Posterior cingulate gyrus (tissue), 11 donors: ENCODE measurements at regions not wholly inside any gene's neighbourhood (a gene's known extent, or its start where the extent isn't known, plus 50 kb on each side); places are given as distances from the start of the nearest gene placed in this dataset.
"Not testable (repeated sequence)": the region's sequence is repeated elsewhere in the genome, so short reads cannot be mapped to it uniquely, and the experiment has no call there.

Experiments
- DNase-seq, 10 donors: peaks; one replicate each; pipeline versions ENCODE4 v3.0.0 to v3.0.0-alpha.2; 2020 to 2021; ENCODE audit warnings: mixed read lengths in 3 of 10
- intact Hi-C: fragments of 100-400 bp; cut with DNase I; formaldehyde crosslinking; loops from one replicate; pipeline ENCODE4 v1.15.1; 2023

DNA sequence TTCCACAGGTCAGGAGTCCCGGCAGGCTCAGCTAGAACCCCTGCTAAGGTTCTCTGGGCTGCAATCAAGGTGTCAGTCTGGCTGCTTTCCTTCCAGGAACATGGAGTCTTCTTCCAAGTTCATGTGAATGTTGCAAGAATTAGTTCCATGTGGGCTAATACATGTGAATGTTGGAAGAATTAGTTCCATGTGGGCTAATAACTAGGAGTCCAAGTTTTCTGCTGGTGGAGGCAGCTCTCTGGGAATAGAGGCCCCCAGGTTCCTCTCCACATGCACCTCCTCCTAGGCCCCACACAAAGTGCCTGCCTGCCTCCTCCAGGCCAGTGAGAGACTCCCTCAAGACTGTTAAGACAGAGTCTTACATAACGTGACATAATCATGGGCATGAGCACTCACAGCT is 140.8 kb upstream of the SLC35G4 start:
- DNase-seq: no peak

DNA sequence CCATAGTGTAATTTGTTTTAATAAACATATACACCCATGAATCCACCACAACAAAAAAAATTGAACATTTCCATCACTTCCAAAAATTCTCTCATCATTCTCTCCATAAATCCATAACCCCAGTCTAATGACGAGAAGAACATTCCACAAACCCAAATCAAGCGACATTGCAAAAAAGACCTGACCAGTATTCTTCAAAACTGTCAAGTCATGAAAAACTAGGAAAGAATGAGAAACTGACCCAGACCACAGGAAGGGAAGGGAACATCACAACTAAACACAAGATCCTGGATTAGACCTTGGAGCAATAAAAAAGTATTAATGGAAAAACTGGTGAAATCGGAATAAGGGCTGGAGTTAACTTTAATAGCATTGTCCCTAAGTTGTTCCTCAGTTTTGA is 141.3 kb upstream of the SLC35G4 start:
- no peak for DNase-seq
- intact Hi-C loops: no loop called here

More for the DNA sequence above, 140.8 kb upstream of the SLC35G4 start:
- intact Hi-C loops: no loop called here

DNA sequence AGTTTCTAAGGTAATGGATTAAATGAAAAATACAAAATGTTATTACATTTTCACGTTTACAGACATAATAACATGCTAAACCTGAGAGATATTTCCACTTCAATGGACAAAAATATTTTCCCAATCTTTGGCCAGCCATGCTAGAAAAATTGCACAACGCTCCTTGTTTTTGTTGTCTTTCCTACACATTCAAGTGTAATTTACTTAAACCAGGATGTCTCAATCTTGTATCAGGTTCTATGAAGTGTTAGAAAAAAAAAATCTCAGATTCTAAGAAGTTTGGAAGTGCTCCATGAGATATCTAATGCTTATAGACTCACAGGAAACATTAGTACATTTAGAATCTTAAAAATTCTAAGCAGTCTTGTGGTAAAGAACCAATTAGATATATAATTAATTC is 141.8 kb upstream of the SLC35G4 start:
- DNase-seq: no peak
- intact Hi-C loops: no loop called here

DNA sequence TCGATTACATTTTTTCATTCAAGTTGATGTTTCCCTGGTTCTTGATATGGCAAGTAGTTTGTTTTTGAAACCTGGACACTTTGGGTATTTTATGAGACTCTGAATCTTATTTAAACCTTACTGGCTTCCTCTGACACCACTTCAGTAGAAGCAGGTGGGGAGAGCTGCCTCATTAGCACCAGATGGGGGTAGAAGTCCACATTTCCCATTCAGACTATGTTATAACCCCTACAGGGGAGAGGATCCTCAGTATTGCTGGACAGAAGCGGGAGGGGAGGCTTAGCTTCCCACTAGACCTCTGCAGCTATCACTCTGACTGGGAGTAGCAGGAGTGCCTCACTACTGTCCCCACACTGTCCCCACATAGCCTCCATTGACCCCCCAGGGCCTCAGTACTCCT is 145.3 kb upstream of the SLC35G4 start:
- intact Hi-C loops: no loop called here
- no peak for DNase-seq

DNA sequence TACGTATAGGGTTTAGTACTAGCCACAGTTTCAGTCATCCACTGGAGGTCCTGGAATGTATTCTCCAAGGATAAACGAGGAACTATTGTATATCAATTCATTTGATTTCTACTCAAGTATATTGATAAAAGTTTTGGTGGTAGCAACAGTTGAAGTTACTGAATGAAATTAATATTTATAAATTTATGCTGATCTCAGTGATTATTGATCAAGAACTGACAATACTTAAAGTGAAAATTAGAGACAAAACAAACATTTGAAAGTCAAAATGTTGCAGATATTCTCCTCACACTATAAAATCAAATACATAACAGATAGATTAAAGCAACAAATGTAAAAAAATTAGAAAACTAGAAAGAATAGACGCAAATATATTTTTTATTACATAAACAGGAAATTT is 150.9 kb upstream of the SLC35G4 start:
- intact Hi-C loops: no loop called here
- DNase-seq: no peak

DNA sequence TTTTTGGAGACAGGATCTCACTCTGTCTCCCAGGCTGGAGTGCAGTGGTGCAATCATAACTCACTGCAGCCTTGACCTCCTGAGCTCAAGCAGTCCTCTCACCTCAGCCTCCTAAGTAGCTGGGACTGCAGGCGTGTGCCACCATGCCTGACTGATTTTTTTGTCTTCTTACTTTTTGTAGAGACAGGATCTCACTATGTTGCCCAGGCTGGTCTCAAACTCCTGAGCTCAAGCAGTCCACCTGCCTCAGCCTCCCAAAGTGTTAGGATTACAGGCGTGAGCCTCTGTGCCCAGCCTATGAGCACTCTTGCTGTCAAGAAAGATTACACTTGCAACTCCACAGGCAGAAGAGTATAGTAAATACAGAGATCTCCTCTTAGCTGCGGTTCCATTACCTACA is 151.5 kb upstream of the SLC35G4 start:
- intact Hi-C loops, DNase-seq: not testable (repeated sequence)

DNA sequence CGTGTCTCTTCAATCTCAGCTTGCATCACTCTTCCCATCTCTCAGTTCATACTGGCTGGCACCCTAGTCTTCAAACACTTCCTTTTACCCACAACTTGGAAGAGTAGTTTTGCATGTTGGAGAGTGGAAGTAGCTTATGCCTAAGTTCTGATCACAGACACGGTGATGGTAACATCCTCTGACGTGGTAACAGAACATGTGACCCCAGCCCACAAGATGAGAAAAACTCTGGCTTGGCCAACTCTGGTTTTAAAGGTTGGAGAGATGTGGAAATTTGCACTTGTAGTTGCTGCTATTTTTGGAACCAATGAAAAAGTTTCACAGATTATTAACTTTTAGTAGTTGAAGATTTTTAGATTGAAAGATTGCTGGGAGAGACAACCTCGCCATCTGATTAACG is 155.4 kb upstream of the SLC35G4 start:
- intact Hi-C loops: no loop called here

DNA sequence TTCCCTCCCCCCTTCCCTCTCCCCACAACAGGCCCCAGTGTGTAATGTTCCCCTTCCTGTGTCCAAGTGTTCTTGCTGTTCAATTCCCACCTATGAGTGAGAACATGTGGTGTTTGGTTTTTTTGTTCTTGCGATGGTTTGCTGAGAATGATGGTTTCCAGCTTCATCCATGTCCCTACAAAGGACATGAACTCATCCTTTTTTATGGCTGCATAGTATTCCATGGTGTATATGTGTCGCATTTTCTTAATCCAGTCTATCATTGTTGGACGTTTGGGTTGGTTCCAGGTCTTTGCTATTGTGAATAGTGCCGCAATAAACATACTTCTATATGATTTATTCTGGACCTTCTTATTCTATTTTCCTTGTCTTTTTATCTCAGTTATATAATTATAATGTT is 165.2 kb upstream of the SLC35G4 start:
- DNase-seq, intact Hi-C loops: not testable (repeated sequence)

More for the DNA sequence above, 155.4 kb upstream of the SLC35G4 start:
- no peak for DNase-seq

DNA sequence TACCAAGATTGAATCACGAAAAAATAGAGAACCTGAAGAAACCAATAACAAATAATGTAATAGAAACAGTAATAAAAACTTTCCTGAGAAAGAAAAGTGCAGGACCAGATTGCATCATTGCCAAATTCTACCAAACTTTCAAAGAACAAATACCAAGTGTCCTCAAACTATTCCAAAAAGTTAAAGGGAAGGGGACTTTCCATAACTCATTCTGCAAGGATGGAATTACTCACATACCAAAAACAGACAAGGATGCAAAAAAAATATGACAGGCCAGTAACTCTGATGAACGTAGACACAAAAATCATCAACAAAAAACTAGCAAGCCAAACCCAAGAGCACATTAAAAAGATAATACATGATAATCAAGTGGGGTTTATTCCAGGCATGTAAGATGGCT is 172.3 kb upstream of the SLC35G4 start:
- intact Hi-C loops: no loop called here
- DNase-seq: no peak

DNA sequence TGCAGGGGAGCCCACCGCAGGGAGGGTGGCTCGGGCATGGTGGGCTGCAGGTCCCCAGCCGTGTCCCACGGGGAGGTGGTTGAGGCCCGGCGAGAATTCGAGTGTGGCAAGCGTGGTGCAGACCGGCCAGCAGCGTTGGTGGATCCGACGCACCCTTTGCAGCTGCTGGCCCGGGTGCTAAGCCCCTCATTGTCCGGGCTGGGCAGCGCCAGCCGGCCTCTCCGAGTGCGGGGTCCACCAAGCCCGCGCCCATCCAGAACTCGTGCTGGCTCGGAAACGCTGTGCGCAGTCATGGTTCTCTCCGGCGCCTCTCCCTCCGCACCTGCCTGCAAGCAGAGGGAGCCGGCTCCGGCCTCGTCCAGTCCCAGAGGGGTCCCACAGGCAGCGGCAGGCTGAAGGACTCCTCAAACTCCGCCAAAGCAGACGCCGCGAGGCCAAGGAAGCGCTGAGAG is 177.0 kb upstream of the SLC35G4 start:
- intact Hi-C loops: no loop called here
- peak in 3 of 10 donors; percentile 59 to 81 (median 74) for DNase-seq

DNA sequence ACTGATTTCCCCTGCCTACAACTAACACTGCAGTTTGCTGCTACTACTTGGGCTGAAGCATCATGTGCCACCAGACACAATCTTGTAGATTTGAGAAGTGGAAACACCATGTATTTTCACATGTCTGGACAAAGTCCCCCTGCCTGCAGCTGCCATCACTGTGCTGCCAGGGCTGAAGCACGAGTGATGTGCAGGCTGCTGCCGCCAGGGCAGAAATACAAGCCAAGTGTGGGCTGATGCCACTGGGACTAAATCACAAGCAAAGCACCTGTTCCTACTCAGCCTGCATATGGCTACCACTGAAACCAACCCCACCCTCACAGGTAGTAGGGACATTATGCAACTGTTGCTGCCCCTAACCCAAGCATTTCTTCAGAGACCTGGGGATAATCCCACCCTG is 179.5 kb upstream of the SLC35G4 start:
- DNase-seq: peak in 1 of 10 donors; percentile 71
- intact Hi-C loops: no loop called here

DNA sequence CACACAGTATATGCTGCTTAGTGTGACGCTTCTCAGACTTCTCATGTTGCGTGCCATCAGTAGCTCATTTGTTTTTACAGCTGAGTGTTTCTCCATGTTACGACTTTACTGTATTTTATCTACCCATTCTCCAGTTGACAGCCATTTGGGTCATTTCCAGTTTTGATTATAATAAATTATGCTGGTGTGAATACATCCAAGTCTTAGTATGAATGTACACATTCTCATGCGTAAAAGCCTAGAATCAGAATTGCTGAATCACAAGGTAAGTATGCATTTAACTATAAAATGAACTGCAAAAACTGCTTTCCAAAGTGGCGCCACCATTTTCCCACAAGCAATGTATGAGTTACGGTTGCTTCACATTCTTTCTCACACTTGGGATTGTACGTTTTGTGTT is 184.2 kb upstream of the SLC35G4 start:
- intact Hi-C loops: no loop called here
- DNase-seq: no peak

DNA sequence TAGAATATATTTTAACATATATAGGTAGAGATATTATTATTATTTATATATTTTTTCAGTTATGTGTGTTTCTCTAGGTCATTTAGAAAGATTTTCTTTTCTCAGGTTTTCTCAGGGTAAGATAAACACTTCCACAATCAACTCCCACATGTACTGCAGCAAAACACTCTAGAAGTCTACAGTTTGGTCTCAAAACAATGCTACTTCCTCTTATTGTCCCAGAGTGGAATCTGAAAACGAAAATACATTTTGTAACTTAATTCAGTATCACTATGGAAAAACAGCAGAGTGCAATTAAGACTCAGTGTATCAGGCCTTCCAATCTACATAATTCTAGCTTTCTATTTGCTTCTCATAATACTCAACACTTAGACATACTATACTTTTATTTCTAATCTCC is 190.1 kb upstream of the SLC35G4 start:
- no peak for DNase-seq
- intact Hi-C loops: no loop called here

DNA sequence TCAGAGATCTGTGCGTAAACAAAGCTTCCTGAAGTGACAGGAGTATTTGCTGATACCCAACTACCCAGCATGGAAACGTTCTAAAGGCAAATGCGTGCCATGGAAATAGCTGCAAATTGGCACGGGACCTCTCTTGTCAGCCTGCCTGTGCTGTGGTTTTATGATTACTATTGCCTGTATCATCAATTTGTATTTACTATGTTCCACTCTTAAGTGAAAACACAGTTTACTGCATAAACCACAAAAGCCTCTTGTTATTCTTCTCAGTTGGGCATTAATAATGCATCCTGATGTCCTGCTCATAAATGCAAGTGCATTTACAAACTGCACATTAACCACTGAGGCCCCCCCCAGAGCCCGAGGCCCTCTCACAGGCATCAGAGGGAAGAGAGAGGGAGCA is 196.6 kb upstream of the SLC35G4 start:
- DNase-seq: no peak
- intact Hi-C loops: no loop called here

DNA sequence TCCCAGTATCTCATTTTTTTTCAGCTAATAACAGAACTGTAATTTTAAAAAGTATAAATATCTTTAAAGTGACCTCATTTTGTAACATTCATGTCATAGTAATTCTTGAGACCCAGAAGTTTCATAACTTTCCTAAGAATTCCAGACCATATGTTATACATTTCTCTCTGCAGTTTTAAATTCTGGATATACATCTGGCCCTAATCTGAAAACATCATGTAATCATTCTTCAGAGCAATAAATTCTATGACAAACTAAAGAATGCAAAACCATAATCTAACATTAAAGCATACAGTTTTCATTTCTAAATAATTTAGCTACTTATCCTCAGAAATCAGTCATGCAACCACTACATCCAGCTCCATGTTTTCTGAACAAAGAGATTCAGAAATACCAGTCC is 198.3 kb upstream of the SLC35G4 start:
- intact Hi-C loops: no loop called here
- no peak for DNase-seq

DNA sequence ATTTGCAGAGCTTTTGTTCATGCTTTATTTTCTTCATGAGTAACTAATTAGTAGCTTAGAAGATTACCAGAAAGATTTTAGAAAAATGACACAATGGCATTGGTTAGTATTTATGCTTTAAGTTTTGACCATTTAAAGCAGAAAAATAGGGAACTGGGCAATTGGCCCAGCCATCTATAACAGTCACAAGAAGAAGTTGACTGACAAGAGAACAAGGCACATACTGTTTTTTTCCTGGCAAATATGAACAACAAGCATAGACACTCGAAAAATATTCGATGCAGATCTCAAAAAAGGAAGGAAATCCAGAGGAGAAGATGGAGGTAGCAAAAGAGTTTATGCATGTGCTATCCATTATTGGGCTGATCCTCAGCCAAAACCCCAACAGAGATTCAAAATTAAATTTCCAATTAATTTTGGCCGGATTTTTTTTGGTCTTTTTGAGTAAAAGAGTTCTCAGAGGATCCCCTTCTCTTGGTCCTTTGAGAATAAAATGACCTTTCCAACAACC is 200.8 kb upstream of the SLC35G4 start:
- no peak for DNase-seq
- intact Hi-C loops: no loop called here

DNA sequence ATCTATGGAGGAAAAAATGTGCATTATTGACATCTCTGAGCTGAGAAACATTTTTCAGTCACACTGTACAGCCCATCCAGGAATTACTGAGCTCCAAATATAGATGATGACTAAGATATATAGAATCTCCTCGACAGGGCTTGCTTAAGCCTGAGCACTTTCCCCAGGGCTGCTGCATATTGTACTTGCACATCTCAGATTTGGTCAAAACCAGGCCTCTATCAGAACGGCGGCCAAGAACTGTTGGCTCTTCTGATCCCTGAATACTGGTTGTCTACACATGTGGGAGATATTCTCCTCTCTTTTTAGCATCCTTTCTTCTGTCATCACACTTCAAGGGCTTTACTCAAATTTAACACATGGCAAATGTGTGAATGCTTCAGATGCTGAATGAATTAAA is 201.5 kb upstream of the SLC35G4 start:
- intact Hi-C loops: no loop called here
- DNase-seq: no peak

DNA sequence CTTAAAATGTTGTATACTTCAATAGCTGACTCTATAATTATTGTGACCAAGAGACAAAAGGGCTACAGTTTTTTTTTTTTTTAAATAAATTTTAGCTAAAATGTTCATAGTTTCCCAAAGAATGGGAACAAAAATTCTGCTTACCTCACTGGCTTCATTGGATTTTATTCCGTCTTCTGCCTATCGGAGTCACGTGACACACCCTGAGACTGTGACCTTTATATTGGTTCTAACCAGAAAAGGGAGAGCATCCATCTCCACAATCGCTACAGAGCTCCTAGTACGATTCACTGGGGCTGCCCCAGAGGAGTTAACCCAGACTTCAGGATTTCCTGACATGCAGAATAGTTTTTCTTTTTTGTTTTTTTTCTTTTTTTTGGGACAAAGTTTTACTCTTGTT is 203.6 kb upstream of the SLC35G4 start:
- DNase-seq: no peak
- intact Hi-C loops: no loop called here

DNA sequence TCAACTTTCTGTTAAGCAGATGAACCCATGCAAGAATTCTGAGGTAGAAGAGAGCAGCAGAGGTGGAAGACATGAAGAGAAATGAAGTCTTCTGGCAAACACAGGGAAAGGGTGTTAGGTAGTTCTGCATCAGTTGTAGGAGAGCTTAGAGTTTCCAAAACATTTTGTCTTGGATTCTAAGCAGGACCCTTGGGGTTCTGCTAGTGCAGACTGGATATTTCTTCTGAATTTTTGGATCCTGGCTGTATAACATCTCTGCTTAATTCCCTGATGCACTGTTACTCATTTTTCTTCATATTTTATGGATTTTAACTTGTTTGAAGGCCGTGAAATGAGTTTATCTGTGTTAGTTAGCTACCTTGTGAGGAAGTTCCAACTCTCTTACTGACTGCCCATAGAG is 208.7 kb upstream of the SLC35G4 start:
- intact Hi-C loops: no loop called here

DNA sequence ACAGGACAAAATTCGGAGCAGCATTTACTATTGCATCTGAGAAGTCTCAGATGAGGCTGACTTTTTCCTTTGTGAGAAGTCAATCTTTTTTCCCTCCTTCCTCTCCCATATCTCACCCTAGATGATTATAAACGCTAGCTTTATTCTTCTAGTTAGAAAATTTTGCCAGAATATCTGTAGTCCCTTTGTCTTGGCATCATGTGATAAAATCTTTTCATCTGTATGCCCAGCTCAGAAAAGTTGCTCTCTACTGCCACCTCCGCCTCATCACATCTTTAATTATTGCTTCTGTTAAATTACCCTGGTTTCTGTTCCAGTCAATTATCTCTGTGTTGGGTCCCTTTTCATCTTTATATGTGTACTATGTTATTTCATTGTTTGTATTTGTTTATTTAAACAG is 210.8 kb upstream of the SLC35G4 start:
- DNase-seq: no peak
- intact Hi-C loops: loop anchor here (10.0 kb wide), 1 partner anchor 94 kb away; no protein-coding TSS in a partner anchor

More for the DNA sequence above, 208.7 kb upstream of the SLC35G4 start:
- DNase-seq: no peak

DNA sequence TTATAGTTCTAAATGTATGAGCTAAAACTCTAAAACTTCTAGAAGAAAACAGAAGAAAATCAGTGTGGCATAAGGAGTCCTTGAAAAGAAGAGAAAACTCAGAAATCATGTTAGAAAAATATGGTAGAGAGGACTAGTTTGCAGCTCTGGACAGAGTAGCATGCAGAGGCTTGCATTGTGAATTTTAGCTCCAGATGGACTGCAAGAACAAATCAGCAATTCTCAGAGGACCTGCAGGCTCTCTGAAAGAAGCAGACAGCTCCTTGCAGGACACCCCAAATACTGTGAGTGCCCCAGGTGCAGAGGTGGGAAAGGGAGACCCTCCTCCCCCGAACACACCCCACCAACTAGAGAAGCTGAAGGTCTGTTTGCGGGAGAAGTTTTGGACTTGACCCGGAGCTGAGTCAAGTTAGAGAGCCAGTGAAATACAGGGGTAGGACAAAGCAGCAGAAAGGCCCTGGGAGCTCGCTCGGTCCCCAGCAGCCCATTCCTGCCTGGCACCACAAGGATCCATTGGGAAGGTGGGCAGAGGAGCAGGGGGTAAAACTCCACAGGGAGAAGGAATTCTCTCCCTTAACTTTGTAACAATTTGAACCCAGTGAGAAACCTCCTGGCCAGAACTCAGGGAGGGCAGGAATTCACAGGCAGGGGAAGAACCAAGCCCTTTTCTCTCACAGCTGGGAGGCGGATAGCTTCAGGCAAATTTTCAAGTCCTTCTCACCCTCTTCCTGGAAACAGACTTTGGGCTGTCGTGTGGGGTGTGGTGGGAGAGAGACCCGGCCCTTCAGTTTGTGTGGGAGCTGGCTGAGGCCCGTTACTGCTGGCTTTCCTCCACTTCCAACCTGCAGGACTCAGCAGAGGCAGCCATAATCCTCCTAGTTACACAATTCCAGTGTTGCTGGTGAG is 216.2 kb upstream of the SLC35G4 start:
- DNase-seq: no peak
- intact Hi-C loops: loop anchor here (10.0 kb wide), 1 partner anchor 88 kb away; no protein-coding TSS in a partner anchor

DNA sequence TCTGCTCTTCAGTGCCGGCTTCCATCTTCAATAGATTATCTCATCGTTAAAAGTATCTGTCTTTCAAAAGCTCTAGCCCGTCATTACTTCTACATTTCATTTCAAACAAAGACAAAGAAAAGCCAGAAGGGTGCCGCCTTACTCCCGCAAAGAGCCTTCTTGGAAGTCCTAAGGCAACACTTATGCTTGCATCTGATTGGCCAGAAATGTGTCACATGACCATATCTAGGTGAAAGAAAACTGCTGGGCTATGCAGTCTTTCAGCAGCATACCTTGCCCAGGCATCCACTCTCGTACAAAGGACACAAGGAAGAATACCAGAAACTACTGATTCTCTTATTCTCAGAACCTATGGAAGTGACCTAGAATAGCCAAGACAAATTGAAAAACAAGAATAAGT is 217.1 kb upstream of the SLC35G4 start:
- intact Hi-C loops: loop anchor here (10.0 kb wide), 1 partner anchor 87 kb away; no protein-coding TSS in a partner anchor
- DNase-seq: no peak
